Brain microvascular endothelial cell (primary cell): ENCODE measurements at regions not wholly inside any gene's neighbourhood (a gene's known extent, or its start where the extent isn't known, plus 50 kb on each side); places are given as distances from the start of the nearest gene placed in this dataset.
"Not testable (repeated sequence)": the region's sequence is repeated elsewhere in the genome, so short reads cannot be mapped to it uniquely, and the experiment has no call there.

ENCODE experiments used
- DNase-seq: peaks from one replicate; pipeline ENCODE4 v3.0.0-alpha.2; 2020
- H3K27ac ChIP-seq: fragments of 250-450 bp; sonication (Bioruptor Pico); 2 replicates; pipeline ENCODE4 v1.5.1; 2020; ENCODE audit warnings: mild to moderate bottlenecking, moderate library complexity
- H3K27me3 ChIP-seq: fragments of 250-450 bp; sonication (Bioruptor Pico); replicated peaks from 2 replicates; pipeline ENCODE4 v1.5.1; 2020; ENCODE audit warnings: mild to moderate bottlenecking
- H3K36me3 ChIP-seq: fragments of 250-450 bp; sonication (Bioruptor Pico); replicated peaks from 2 replicates; pipeline ENCODE4 v1.5.1; 2020; ENCODE audit warnings: mild to moderate bottlenecking
- H3K4me3 ChIP-seq: 2 replicates; pipeline ENCODE4 v1.5.1; 2011; ENCODE audit warnings: low read depth, mild to moderate bottlenecking, control low read depth, low read length, moderate library complexity
- in situ Hi-C: cut with HindIII; loops from 2 replicates; pipeline ENCODE4 v1.10.0; 2017; ENCODE audit warnings: low sequenced_read_pairs, low pct_ligation_motif_present
- TF ChIP-seq, protein P1 (sequence below): IDR thresholded peaks from 2 replicates; pipeline ENCODE4 v1.5.1; 2011; ENCODE audit warnings: low read depth, mild to moderate bottlenecking, moderate library complexity, low read length, control low read depth, inconsistent platforms; ENCODE audit errors: missing control alignments

GRCh38 chr1:189790335-189790734 lies 687.3 kb downstream of the BRINP3 start:
- TF ChIP-seq, protein P1, sequence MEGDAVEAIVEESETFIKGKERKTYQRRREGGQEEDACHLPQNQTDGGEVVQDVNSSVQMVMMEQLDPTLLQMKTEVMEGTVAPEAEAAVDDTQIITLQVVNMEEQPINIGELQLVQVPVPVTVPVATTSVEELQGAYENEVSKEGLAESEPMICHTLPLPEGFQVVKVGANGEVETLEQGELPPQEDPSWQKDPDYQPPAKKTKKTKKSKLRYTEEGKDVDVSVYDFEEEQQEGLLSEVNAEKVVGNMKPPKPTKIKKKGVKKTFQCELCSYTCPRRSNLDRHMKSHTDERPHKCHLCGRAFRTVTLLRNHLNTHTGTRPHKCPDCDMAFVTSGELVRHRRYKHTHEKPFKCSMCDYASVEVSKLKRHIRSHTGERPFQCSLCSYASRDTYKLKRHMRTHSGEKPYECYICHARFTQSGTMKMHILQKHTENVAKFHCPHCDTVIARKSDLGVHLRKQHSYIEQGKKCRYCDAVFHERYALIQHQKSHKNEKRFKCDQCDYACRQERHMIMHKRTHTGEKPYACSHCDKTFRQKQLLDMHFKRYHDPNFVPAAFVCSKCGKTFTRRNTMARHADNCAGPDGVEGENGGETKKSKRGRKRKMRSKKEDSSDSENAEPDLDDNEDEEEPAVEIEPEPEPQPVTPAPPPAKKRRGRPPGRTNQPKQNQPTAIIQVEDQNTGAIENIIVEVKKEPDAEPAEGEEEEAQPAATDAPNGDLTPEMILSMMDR = no peak
- Histone ChIP-seq H3K4me3 (no peak overlapping the region), H3K27me3 (no peaks in the 10 kb centered on the region), H3K27ac (no peak overlapping the region), H3K36me3 (no peaks in the 10 kb centered on the region)
- DNase-seq = no peak
- in situ Hi-C loops = no loop called here

DNA sequence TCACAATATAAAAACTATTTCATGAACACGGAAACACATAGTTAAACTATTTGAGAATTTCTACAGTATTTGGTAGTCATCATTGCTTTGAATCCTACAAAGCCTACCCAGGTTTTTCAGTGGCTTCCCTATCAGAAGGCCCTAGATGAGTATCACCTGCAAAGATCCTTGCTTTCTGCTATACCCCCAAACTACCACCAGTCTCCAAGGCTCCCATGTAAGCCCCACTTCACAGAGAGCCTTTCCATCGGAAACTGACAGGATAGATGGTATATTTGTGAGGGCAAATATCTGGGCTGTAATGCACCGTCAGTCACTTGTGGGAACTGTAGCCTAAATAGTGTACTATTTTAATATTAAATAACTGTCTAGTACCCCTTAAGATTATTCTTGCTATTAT lies 674.3 kb downstream of the BRINP3 start:
- TF ChIP-seq, protein P1 = peak; percentile 24
- no peaks in the 10 kb centered on the region for H3K36me3 ChIP-seq
- in situ Hi-C loops = no loop called here
- H3K27ac ChIP-seq = no peak overlapping the region
- no peaks in the 10 kb centered on the region for H3K27me3 ChIP-seq
- DNase-seq = no peak
- H3K4me3 ChIP-seq = no peak overlapping the region

GRCh38 chr1:189804352-189804751 lies 673.3 kb downstream of the BRINP3 start:
- Histone ChIP-seq H3K4me3 (no peak overlapping the region), H3K27ac (no peak overlapping the region), H3K36me3 (no peaks in the 10 kb centered on the region), H3K27me3 (no peaks in the 10 kb centered on the region)
- no peak for DNase-seq
- TF ChIP-seq, protein P1 = no peak
- in situ Hi-C loops = no loop called here

GRCh38 chr1:189805735-189806134 lies 671.9 kb downstream of the BRINP3 start:
- in situ Hi-C loops = no loop called here
- no peaks in the 10 kb centered on the region for H3K36me3 ChIP-seq
- TF ChIP-seq, protein P1 = no peak
- DNase-seq = no peak
- no peaks in the 10 kb centered on the region for H3K27me3 ChIP-seq
- no peak overlapping the region for H3K4me3 ChIP-seq
- no peak overlapping the region for H3K27ac ChIP-seq

GRCh38 chr1:189810639-189811038 lies 667.0 kb downstream of the BRINP3 start:
- H3K4me3 ChIP-seq, H3K27ac ChIP-seq, H3K27me3 ChIP-seq, in situ Hi-C loops, H3K36me3 ChIP-seq, DNase-seq: not testable (repeated sequence)

DNA sequence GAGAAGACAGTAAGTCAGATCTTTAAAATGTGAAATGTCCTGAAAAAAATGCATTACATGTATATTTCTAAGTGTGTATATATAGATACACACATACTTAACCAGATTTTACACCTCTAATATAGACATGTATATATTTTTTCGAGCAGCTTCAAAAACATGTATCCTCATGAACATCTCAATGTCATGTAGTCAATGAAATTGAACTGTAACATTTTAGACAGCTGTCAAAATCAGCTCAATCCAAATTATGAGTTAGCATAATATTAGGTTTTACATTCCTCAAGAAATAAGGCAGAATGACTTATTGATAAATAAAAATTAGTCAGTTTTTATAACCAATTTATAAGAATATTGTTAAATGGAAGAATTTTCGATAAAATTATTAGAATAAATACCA lies 665.7 kb downstream of the BRINP3 start:
- TF ChIP-seq, protein P1 = no peak
- Histone ChIP-seq H3K27me3 (no peaks in the 10 kb centered on the region), H3K36me3 (no peaks in the 10 kb centered on the region), H3K27ac (no peak overlapping the region), H3K4me3 (no peak overlapping the region)
- in situ Hi-C loops = no loop called here
- no peak for DNase-seq

- Histone ChIP-seq H3K27ac (no peak overlapping the region), H3K4me3 (no peak overlapping the region), H3K36me3 (no peaks in the 10 kb centered on the region), H3K27me3 (no peaks in the 10 kb centered on the region)
- in situ Hi-C loops = no loop called here
- DNase-seq = no peak
- TF ChIP-seq, protein P1 = no peak
These were observed 661.1 kb downstream of the BRINP3 start for GRCh38 chr1:189816558-189816957.
